ENCODE measurements at regions not wholly inside any gene's neighbourhood (a gene's known extent, or its start where the extent isn't known, plus 50 kb on each side); places are given as distances from the start of the nearest gene placed in this dataset.
A peak's percentile ranks its signal among the peaks of the same experiment; 100 is the strongest.

DNA sequence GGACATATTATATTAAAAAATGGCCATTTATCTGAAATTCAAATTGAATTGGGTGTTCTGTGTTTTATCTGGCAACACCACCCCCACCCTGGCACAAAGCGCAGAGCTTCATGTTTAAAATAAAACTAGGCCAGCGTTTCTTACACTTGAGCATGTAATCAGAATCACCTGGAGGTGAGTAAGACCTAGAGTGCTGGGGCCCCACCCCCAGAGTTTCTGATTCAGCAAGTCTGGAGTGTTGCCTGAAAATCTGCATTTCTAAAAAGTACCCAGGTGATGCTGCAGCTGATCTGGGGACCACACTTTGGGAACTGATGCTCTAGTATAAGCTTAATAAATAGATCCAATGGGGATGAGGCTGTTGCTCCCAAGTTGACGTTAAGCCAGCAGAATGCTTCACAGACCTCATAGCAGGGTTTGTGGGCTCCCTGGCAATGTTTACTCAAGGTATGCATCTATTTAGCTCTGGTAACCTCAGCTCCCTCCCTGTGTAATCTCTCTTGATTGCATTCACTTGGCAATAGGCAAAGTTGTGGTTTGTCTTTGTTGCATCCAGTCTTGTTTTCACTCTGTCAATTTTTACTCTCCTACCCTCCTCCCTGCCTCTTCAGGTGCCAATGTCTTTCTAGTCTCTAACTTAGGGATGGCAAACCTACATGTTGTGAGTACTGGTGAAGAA, 99.8 kb upstream of the TEX13D start:
- no peak overlapping the region for H3K4me3 ChIP-seq
- peaks cover 36% of the 10 kb centered on the region for H3K4me1 ChIP-seq
- no peaks in the 10 kb centered on the region for H3K79me2 ChIP-seq (ENCODE audit: low read depth)
- Mint-ChIP-seq H3K4me1 (peaks cover 58% of the 10 kb centered on the region), H3K36me3 (peaks cover 2% of the 10 kb centered on the region), H3K27ac (peak overlapping the region; percentile 54), H3K4me3 (no peak overlapping the region), H3K9me3 (peaks cover 11% of the 10 kb centered on the region), H3K27me3 (ENCODE audit: insufficient read depth, low read depth) (peaks cover 6% of the 10 kb centered on the region)
- H3K27me3 ChIP-seq: no peaks in the 10 kb centered on the region
- no peak overlapping the region for H2AFZ ChIP-seq (replicated peaks)
- TF ChIP-seq EZH2phosphoT487 (IDR thresholded peaks at IDR 0.05) (no peak), EZH2 (IDR thresholded peaks at IDR 0.05) (no peak)
- TF ChIP-seq, protein P1, sequence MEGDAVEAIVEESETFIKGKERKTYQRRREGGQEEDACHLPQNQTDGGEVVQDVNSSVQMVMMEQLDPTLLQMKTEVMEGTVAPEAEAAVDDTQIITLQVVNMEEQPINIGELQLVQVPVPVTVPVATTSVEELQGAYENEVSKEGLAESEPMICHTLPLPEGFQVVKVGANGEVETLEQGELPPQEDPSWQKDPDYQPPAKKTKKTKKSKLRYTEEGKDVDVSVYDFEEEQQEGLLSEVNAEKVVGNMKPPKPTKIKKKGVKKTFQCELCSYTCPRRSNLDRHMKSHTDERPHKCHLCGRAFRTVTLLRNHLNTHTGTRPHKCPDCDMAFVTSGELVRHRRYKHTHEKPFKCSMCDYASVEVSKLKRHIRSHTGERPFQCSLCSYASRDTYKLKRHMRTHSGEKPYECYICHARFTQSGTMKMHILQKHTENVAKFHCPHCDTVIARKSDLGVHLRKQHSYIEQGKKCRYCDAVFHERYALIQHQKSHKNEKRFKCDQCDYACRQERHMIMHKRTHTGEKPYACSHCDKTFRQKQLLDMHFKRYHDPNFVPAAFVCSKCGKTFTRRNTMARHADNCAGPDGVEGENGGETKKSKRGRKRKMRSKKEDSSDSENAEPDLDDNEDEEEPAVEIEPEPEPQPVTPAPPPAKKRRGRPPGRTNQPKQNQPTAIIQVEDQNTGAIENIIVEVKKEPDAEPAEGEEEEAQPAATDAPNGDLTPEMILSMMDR (IDR thresholded peaks at IDR 0.05): no peak
- H3K36me3 ChIP-seq: no peaks in the 10 kb centered on the region
- H4K20me1 ChIP-seq (ENCODE audit: low read depth): no peaks in the 10 kb centered on the region
- peaks cover 36% of the 10 kb centered on the region for H3F3A ChIP-seq (ENCODE audit: low read depth)
- peaks cover 3% of the 10 kb centered on the region for H3K9me3 ChIP-seq (ENCODE audit: low read depth)
- no peak overlapping the region for H3K4me2 ChIP-seq
- no peak overlapping the region for H3K27ac ChIP-seq
- DNase-seq (ENCODE audit: low spot score): no peak
- no peak overlapping the region for H3K9ac ChIP-seq

DNA sequence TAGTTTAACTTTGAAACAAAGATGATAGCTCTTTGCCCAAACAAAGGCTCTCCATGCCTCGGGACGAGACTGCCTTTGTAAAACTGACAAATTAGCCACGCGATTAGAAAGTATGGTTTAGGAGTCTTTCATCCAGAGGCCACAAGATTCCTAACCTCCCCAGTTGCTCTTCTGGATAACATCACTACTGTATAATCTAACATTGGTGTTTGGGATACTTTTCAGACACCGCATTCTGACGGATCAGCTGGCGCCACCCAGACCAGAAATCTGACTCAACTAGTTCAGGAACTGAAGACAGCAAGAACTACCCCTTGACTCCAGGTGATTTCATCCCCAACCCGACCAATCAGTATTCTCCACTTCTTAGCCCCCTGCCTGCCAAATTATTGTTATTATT, 98.1 kb upstream of the TEX13D start:
- H3K27ac Mint-ChIP-seq: peak overlapping the region; percentile 87
- H3K4me1 Mint-ChIP-seq: peaks cover 46% of the 10 kb centered on the region
- no peak overlapping the region for H3K27ac ChIP-seq
- H3K79me2 ChIP-seq (ENCODE audit: low read depth): no peaks in the 10 kb centered on the region
- H3K4me3 Mint-ChIP-seq: no peak overlapping the region
- H3K36me3 Mint-ChIP-seq: peaks cover 2% of the 10 kb centered on the region
- H3F3A ChIP-seq (ENCODE audit: low read depth): peaks cover 26% of the 10 kb centered on the region
- DNase-seq (ENCODE audit: low spot score): no peak
- peaks cover 6% of the 10 kb centered on the region for H3K27me3 Mint-ChIP-seq (ENCODE audit: insufficient read depth, low read depth)
- H3K36me3 ChIP-seq: no peaks in the 10 kb centered on the region
- no peak overlapping the region for H3K9ac ChIP-seq
- peaks cover 30% of the 10 kb centered on the region for H3K4me1 ChIP-seq
- peaks cover 9% of the 10 kb centered on the region for H3K9me3 Mint-ChIP-seq
- no peaks in the 10 kb centered on the region for H4K20me1 ChIP-seq (ENCODE audit: low read depth)
- H3K4me3 ChIP-seq: no peak overlapping the region
- no peaks in the 10 kb centered on the region for H3K27me3 ChIP-seq
- TF ChIP-seq, protein P1 (IDR thresholded peaks at IDR 0.05): no peak
- TF ChIP-seq EZH2phosphoT487 (IDR thresholded peaks at IDR 0.05): no peak
- TF ChIP-seq EZH2 (IDR thresholded peaks at IDR 0.05): no peak
- H3K9me3 ChIP-seq (ENCODE audit: low read depth): peaks cover 3% of the 10 kb centered on the region
- H2AFZ ChIP-seq (replicated peaks): no peak overlapping the region
- H3K4me2 ChIP-seq: no peak overlapping the region

DNA sequence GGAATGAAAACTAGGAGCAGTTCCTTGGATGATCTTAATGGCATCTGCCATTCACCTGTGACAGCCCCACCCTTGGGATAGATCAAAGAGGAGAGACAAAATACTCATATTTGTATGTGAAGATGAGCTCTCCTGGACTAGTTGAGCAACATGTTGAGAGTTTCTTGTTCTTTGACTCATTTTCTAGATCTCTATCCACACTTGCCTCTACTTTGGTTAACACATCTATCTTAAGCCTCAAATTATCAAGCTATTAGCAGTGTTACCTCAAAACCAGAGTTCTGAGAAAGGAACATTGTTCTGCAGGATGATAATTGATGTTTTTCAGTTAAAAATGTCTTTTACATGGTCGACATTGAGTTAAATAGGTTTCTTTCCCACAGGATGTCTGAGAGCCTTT, 94.2 kb upstream of the TEX13D start:
- Histone ChIP-seq H3K9me3 (ENCODE audit: low read depth) (peaks cover 3% of the 10 kb centered on the region), H2AFZ (replicated peaks) (no peak overlapping the region), H3K9ac (no peak overlapping the region), H3K27ac (no peak overlapping the region), H3K36me3 (no peaks in the 10 kb centered on the region), H3K4me3 (no peak overlapping the region), H3K4me2 (no peak overlapping the region), H3K27me3 (no peaks in the 10 kb centered on the region), H3K4me1 (no peaks in the 10 kb centered on the region), H3K79me2 (ENCODE audit: low read depth) (no peaks in the 10 kb centered on the region), H3F3A (ENCODE audit: low read depth) (no peaks in the 10 kb centered on the region), H4K20me1 (ENCODE audit: low read depth) (no peaks in the 10 kb centered on the region)
- Mint-ChIP-seq H3K27me3 (ENCODE audit: insufficient read depth, low read depth) (peaks cover 6% of the 10 kb centered on the region), H3K4me1 (peaks cover 9% of the 10 kb centered on the region), H3K9me3 (peaks cover 9% of the 10 kb centered on the region), H3K27ac (no peak overlapping the region), H3K4me3 (no peak overlapping the region), H3K36me3 (peaks cover 2% of the 10 kb centered on the region)
- no peak for DNase-seq (ENCODE audit: low spot score)
- TF ChIP-seq EZH2phosphoT487 (IDR thresholded peaks at IDR 0.05) (no peak), EZH2 (IDR thresholded peaks at IDR 0.05) (no peak)
- TF ChIP-seq, protein P1 (IDR thresholded peaks at IDR 0.05): no peak
